Suprapubic skin (tissue), 4 donors: ENCODE measurements at regions not wholly inside any gene's neighbourhood (a gene's known extent, or its start where the extent isn't known, plus 50 kb on each side); places are given as distances from the start of the nearest gene placed in this dataset.

Source experiments
- DNase-seq, 2 donors: peaks; one replicate each; pipeline ENCODE4 v3.0.0-alpha.2; 2019; ENCODE audit warnings: low spot score in 2 of 2
- H3K27ac ChIP-seq: fragments of 200-600 bp; sonication (generic); one replicate; pipeline ENCODE4 v1.5.1; 2019
- H3K27me3 ChIP-seq: fragments of 200-600 bp; sonication (generic); one replicate; pipeline ENCODE4 v1.5.1; 2019
- H3K36me3 ChIP-seq: fragments of 200-600 bp; sonication (generic); one replicate; pipeline ENCODE4 v1.5.1; 2019
- H3K4me1 ChIP-seq: fragments of 200-600 bp; sonication (generic); one replicate; pipeline ENCODE4 v1.5.1; 2019
- H3K4me3 ChIP-seq: fragments of 200-600 bp; sonication (generic); one replicate; pipeline ENCODE4 v1.5.1; 2019; ENCODE audit warnings: mild to moderate bottlenecking
- H3K9me3 ChIP-seq: fragments of 200-600 bp; sonication (generic); one replicate; pipeline ENCODE4 v1.5.1; 2019
- EP300 ChIP-seq: sonication (generic); formaldehyde crosslinking; IDR thresholded peaks from one replicate; pipeline ENCODE4 v1.6.1; 2017; ENCODE audit warnings: antibody characterized with exemption
- POLR2A ChIP-seq, 2 donors: fragments of 450-650 bp; IDR thresholded peaks; one replicate each; pipeline ENCODE4 v1.6.1; 2017; ENCODE audit warnings: antibody characterized with exemption in 2 of 2, mild to moderate bottlenecking in 2 of 2, moderate library complexity in 2 of 2
- POLR2AphosphoS5 ChIP-seq, 3 donors: sonication (generic); formaldehyde crosslinking; IDR thresholded peaks; one replicate each; pipeline ENCODE4 v1.6.1; 2017; ENCODE audit warnings: antibody characterized with exemption in 3 of 3
- WGBS: methylation state at CpG from one replicate; pipeline ENCODE4 v1.1.5; 2018; 5-methylcytosine and 5-hydroxymethylcytosine counted together
- TF ChIP-seq, protein P1 (sequence below), 2 donors: fragments of 200-600 bp in 1 of 2; fragments of 450-650 bp in 1 of 2; sonication (generic) in 1 of 2; IDR thresholded peaks; one replicate each; pipeline ENCODE4 v1.5.1; 2016 to 2019; ENCODE audit warnings: antibody characterized with exemption in 2 of 2, mild to moderate bottlenecking in 1 of 2, moderate library complexity in 1 of 2

DNA sequence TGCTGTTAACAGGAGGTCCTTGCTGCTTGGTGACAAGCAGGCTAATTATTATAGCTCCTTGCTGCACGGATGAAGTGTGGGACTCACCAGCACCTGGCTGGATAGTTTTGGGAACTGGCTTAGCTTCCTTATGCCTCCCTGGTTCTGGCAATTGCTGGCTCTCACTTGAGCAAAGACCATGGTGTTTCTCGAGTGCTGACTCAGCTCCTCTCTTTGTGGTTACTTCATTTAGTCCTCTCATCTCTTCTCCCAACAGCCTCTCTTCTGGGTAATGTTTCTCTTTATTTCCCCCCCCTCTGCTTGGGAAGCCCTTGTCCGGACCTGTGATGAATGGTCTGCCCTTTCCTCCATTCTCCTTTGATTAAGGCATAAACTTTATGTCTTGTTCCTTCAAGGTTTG is 100.4 kb downstream of the CBLL2 start:
- H3K27me3 ChIP-seq, result no peaks in the 10 kb centered on the region
- H3K9me3 ChIP-seq, result no peaks in the 10 kb centered on the region
- TF ChIP-seq POLR2AphosphoS5 (IDR thresholded peaks at IDR 0.05), result no peak
- TF ChIP-seq EP300, result no peak
- TF ChIP-seq, protein P1, sequence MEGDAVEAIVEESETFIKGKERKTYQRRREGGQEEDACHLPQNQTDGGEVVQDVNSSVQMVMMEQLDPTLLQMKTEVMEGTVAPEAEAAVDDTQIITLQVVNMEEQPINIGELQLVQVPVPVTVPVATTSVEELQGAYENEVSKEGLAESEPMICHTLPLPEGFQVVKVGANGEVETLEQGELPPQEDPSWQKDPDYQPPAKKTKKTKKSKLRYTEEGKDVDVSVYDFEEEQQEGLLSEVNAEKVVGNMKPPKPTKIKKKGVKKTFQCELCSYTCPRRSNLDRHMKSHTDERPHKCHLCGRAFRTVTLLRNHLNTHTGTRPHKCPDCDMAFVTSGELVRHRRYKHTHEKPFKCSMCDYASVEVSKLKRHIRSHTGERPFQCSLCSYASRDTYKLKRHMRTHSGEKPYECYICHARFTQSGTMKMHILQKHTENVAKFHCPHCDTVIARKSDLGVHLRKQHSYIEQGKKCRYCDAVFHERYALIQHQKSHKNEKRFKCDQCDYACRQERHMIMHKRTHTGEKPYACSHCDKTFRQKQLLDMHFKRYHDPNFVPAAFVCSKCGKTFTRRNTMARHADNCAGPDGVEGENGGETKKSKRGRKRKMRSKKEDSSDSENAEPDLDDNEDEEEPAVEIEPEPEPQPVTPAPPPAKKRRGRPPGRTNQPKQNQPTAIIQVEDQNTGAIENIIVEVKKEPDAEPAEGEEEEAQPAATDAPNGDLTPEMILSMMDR (IDR thresholded peaks at IDR 0.05), result no peak
- no peak for TF ChIP-seq POLR2A (IDR thresholded peaks at IDR 0.05)
- no peaks in the 10 kb centered on the region for H3K4me1 ChIP-seq
- WGBS, result 55% methylated on average over 3 of the region's 3 CpGs
- H3K36me3 ChIP-seq, result no peaks in the 10 kb centered on the region
- DNase-seq, result no peak
- no peak overlapping the region for H3K27ac ChIP-seq
- no peak overlapping the region for H3K4me3 ChIP-seq

DNA sequence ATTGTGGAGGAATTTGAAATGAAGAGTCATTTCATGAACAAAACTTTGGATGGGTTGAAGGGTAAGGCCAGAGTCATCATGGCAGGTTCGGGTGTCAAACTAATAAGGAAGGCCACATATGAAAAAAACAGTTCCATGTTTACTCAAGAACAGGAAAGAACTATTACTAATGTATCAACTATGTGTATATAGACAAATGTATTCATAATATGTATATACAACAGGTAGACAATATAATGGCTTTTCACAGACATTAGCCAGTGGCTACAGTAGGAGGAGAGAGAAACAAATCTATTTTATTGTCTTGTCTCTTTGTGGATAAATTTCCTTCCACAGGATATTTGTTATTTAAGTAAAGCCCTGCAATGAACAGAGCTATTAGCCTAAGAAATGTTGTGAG is 101.1 kb downstream of the CBLL2 start:
- Histone ChIP-seq H3K27ac (no peak overlapping the region), H3K4me3 (no peak overlapping the region), H3K9me3 (no peaks in the 10 kb centered on the region), H3K27me3 (no peaks in the 10 kb centered on the region), H3K4me1 (no peaks in the 10 kb centered on the region), H3K36me3 (no peaks in the 10 kb centered on the region)
- 54% methylated on average over 1 of the region's 1 CpG for WGBS
- TF ChIP-seq POLR2AphosphoS5 (IDR thresholded peaks at IDR 0.05) (no peak), EP300 (no peak), POLR2A (IDR thresholded peaks at IDR 0.05) (no peak)
- TF ChIP-seq, protein P1 (IDR thresholded peaks at IDR 0.05), result no peak
- DNase-seq, result no peak

- no peak for TF ChIP-seq EP300
- TF ChIP-seq POLR2AphosphoS5 (IDR thresholded peaks at IDR 0.05), result no peak
- TF ChIP-seq, protein P1 (IDR thresholded peaks at IDR 0.05), result no peak
- no peak for TF ChIP-seq POLR2A (IDR thresholded peaks at IDR 0.05)
- H3K36me3 ChIP-seq, result no peaks in the 10 kb centered on the region
- no peak for DNase-seq
- H3K27ac ChIP-seq, result no peak overlapping the region
- no peaks in the 10 kb centered on the region for H3K9me3 ChIP-seq
- no peak overlapping the region for H3K4me3 ChIP-seq
- WGBS, result 68% methylated on average over 2 of the region's 2 CpGs
- H3K27me3 ChIP-seq, result no peaks in the 10 kb centered on the region
- no peaks in the 10 kb centered on the region for H3K4me1 ChIP-seq
Measured at GRCh38 chrX:22376369-22376768, 103.7 kb downstream of the CBLL2 start.

DNA sequence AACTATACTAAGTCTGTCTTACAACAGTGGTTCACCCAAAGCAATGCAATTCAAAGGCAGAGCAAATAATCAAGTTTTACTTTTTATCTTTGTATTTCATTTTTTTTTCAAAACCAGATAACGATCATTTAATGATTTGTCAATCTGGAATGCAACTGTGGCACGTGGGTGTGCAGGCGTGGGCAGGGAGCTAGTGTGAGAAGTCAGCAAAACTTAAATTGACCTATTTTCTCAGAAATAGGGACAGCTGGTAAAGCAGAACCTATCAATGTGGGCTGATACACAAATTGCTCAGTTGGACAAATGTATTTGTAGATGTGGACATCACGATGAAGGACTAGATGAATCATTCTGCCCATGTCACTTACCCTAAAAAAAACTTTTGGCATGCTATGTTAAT is 105.6 kb downstream of the CBLL2 start:
- Histone ChIP-seq H3K4me1 (no peaks in the 10 kb centered on the region), H3K4me3 (no peak overlapping the region), H3K9me3 (no peaks in the 10 kb centered on the region), H3K27ac (no peak overlapping the region), H3K27me3 (no peaks in the 10 kb centered on the region), H3K36me3 (no peaks in the 10 kb centered on the region)
- TF ChIP-seq EP300, result no peak
- TF ChIP-seq POLR2AphosphoS5 (IDR thresholded peaks at IDR 0.05), result no peak
- TF ChIP-seq, protein P1 (IDR thresholded peaks at IDR 0.05), result no peak
- no peak for TF ChIP-seq POLR2A (IDR thresholded peaks at IDR 0.05)
- no peak for DNase-seq
- 33% methylated on average over 4 of the region's 4 CpGs for WGBS

DNA sequence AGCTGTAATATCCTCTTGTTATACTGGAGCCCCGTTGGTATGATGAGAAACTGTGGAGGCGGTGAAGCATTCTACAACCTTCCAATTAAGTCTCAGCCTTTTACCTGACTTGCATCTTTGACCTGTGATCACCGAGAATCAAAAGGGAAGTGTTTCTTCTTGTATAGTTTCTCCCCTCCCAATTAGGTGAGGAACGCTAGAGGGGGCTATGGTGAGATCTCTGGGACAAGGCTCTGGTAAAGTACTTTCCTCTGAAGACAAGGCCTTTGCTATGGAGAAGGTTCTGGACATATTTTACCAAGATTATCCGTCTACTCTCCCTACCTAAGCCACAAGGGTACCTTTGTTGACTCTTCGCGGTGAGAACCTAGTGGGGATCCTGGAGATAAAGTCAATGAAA is 111.3 kb downstream of the CBLL2 start:
- Histone ChIP-seq H3K4me1 (no peaks in the 10 kb centered on the region), H3K27me3 (no peaks in the 10 kb centered on the region), H3K27ac (no peak overlapping the region), H3K9me3 (no peaks in the 10 kb centered on the region), H3K36me3 (no peaks in the 10 kb centered on the region), H3K4me3 (no peak overlapping the region)
- TF ChIP-seq POLR2AphosphoS5 (IDR thresholded peaks at IDR 0.05) (no peak), EP300 (no peak), POLR2A (IDR thresholded peaks at IDR 0.05) (no peak)
- TF ChIP-seq, protein P1 (IDR thresholded peaks at IDR 0.05), result no peak
- WGBS, result 66% methylated on average over 7 of the region's 7 CpGs
- DNase-seq, result no peak
